ENCODE measurements at regions not wholly inside any gene's neighbourhood (a gene's known extent, or its start where the extent isn't known, plus 50 kb on each side); places are given as distances from the start of the nearest gene placed in this dataset.

- no peak overlapping the region for H3K27ac ChIP-seq (ENCODE audit: insufficient read length, low read depth, low read length)
- H3K23me2 ChIP-seq (ENCODE audit: insufficient read length, low read depth, low read length, poor library complexity, severe bottlenecking), result no peaks in the 10 kb centered on the region
- H3K27me3 ChIP-seq (ENCODE audit: insufficient read depth, low read length), result no peaks in the 10 kb centered on the region
- H3K4me2 ChIP-seq (ENCODE audit: insufficient read depth, insufficient read length, low read length), result no peak overlapping the region
- H3K79me2 ChIP-seq (ENCODE audit: insufficient read depth, low read length), result no peaks in the 10 kb centered on the region
- no peak overlapping the region for H4K5ac ChIP-seq (ENCODE audit: insufficient read length, low read depth, low read length)
- H3K79me1 ChIP-seq (ENCODE audit: insufficient read depth, low read depth, low read length, poor library complexity, severe bottlenecking), result no peaks in the 10 kb centered on the region
- H3K27ac Mint-ChIP-seq, result peak overlapping the region in 2 of 3 experiments; percentile 79 to 84; a peak in 4 of 7 replicates
- H3K4me3 Mint-ChIP-seq, result no peak overlapping the region
- H3K9me3 Mint-ChIP-seq, result peaks cover 0 to 3% of the 10 kb centered on the region in 2 experiments; a peak in 1 of 5 replicates
- H3K18ac ChIP-seq (ENCODE audit: insufficient read length, low read depth, low read length), result no peak overlapping the region
- no peak overlapping the region for H2BK12ac ChIP-seq (ENCODE audit: insufficient read length, low read depth, low read length)
- no peaks in the 10 kb centered on the region for H3K27me3 Mint-ChIP-seq (ENCODE audit: low read depth)
- H3K23ac ChIP-seq (ENCODE audit: insufficient read length, low read depth, low read length), result no peak overlapping the region
- no CpG with 5 or more reads among the region's 10 CpGs for WGBS (ENCODE audit: extremely low coverage, insufficient read length, low lambda C conversion rate)
- no peak overlapping the region for H3K9ac ChIP-seq (ENCODE audit: extremely low read depth, insufficient read length, low read length)
- no peaks in the 10 kb centered on the region for H3K36me3 Mint-ChIP-seq (ENCODE audit: insufficient read depth in 1 of 3, low read depth in 3 of 3)
- no peak for DNase-seq
- no peak overlapping the region for H4K91ac ChIP-seq (ENCODE audit: insufficient read length, low read depth, low read length)
- no peak overlapping the region for H4K8ac ChIP-seq (replicated peaks; ENCODE audit: insufficient read length, low read depth, low read length)
- no peaks in the 10 kb centered on the region for H4K20me1 ChIP-seq (ENCODE audit: control insufficient read depth, insufficient read depth, insufficient read length)
- no peak overlapping the region for H2BK120ac ChIP-seq (ENCODE audit: low read depth, low read length, poor library complexity, severe bottlenecking)
- no peak overlapping the region for H2BK5ac ChIP-seq (ENCODE audit: insufficient read length, low read length)
- H2AFZ ChIP-seq (ENCODE audit: low read length), result no peak overlapping the region
- no peak for TF ChIP-seq CTCF (conservative IDR thresholded peaks at IDR 0.05)
- H3T11ph ChIP-seq (ENCODE audit: low read length), result no peak overlapping the region
- H2BK20ac ChIP-seq (ENCODE audit: low read depth, low read length, poor library complexity, severe bottlenecking), result no peak overlapping the region
- H3K4me1 Mint-ChIP-seq, result peaks cover 11 to 13% of the 10 kb centered on the region in 2 experiments; a peak in 3 of 4 replicates
- H3K56ac ChIP-seq (ENCODE audit: insufficient read length, low read depth, low read length), result no peak overlapping the region
- H3K14ac ChIP-seq (ENCODE audit: insufficient read depth, low read length), result no peak overlapping the region
- H3K9me3 ChIP-seq (ENCODE audit: control insufficient read depth, low read depth, low read length), result no peaks in the 10 kb centered on the region
- no peak overlapping the region for H2BK15ac ChIP-seq (ENCODE audit: low read depth, low read length)
- H2AK5ac ChIP-seq (ENCODE audit: insufficient read length, low read length), result no peak overlapping the region
- H3K4me1 ChIP-seq (ENCODE audit: insufficient read depth, low read length), result no peaks in the 10 kb centered on the region
- H3K4ac ChIP-seq (ENCODE audit: low read depth, low read length), result no peak overlapping the region
These were observed 415.9 kb downstream of the IRS2 start for GRCh38 chr13:109370496-109370895.

All from H9 (cell line).